ENCODE measurements at regions not wholly inside any gene's neighbourhood (a gene's known extent, or its start where the extent isn't known, plus 50 kb on each side); places are given as distances from the start of the nearest gene placed in this dataset.
A peak's percentile ranks its signal among the peaks of the same experiment; 100 is the strongest.

- DNase-seq = peak; percentile 53
Measured at GRCh38 chr9:13431222-13431536, 151.7 kb upstream of the MPDZ start.

GRCh38 chr9:13430368-13431221 is 151.1 kb upstream of the MPDZ start:
- DNase-seq = no peak

DNA sequence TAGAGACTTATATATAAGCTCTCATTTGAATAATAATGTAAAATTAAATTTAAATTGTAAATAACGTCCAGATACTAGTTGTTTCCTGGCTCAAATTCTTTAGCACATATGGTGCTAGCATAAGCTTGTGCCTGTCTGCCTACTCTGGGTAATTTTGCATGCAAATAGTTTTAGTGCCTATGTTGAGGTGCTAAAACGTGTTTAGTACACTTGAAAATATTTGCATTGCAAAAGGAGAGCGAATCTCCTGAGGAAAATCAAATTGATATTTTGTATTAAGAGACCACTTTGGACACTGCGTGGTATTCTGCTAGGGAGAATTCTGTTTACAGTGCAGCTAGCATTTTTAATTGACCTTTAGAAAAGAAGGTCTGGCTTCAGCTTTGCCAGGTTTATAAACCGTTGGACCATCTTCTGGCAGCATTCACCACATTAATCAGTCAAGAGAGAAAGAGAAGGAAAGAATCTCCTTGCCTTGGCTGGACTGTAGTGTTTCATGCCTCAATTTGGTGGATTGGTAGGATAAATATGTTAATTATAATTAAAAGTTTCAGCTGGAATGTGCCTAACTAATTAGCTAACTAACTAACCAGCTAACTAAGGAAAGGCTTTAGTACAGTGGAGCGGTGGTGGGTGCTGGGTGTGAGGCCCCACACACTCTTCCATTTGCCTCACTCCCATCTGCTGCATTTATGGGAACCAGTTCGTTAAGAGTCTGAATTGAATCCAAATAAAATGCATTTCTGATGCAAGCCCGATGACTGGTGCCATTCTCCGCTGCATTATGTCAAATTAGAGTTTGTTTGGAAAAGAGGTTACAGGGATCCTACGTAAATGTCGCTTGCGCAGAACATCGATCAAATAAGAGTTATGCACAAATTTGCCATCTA is 150.1 kb upstream of the MPDZ start:
- DNase-seq = no peak

DNA sequence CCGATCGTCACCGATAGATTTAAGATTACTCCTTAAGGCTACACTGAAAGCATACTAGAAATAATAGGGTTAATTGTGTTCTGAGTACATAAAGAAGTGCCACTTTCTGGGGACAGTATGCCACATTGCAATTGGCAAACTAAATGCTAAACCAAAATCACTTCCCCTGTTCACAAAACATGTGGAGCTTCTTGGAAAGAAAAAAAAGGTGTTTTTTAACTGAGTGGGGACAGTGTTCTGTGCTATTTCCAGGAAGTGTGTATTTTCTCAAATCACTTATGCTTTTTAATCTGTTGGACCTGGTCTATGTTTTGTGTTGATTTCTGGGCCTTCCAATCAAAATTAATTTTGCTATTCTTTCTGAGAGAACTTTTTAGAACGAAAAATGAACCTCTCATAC is 149.3 kb upstream of the MPDZ start:
- DNase-seq = no peak

- no peak for DNase-seq
Measured at GRCh38 chr9:13427587-13427986, 148.1 kb upstream of the MPDZ start.

GRCh38 chr9:13426606-13427005 is 147.1 kb upstream of the MPDZ start:
- DNase-seq = no peak

DNA sequence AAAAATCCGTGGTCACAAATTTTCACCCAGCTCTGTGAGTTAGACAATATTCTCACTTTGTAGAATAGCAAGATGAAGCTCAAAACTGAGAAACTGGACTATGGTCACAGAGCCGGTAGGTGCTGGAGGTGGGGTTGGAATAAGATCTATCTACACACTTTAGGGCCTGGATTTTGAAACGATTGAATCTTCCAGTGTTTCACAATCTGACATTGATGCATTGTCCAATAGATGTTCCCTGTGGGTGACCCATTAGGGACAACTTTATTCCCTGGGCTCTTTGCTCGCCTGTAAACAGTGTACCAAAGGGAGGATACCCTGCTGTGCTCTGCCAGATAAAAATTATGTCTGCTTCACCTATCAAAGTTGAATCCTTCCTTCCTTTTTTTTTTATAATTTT is 145.4 kb upstream of the MPDZ start:
- no peak for DNase-seq

GRCh38 chr9:13424204-13424603 is 144.7 kb upstream of the MPDZ start:
- DNase-seq = no peak

GRCh38 chr9:13414349-13414748 is 134.9 kb upstream of the MPDZ start:
- DNase-seq = no peak

GRCh38 chr9:13412331-13412730 is 132.8 kb upstream of the MPDZ start:
- DNase-seq = peak; percentile 33

DNA sequence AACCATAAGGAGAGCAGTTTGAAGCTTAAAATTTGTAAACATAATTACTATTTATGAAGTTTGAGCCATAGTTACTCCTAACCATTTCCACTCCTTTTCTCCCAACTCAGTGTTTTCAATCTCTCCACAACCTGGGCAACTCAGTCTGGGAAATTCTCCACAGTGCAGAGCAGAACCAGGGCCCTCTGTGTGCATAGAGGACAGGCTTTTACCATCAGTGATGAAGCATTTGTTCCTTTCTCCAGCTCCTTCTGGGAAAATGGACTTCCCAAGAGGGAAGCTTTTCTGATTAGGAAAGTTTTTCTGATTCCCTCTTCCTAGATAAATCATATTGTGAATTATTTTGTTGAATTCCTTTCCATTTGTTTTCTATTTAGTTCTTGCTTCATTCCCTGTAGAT is 132.3 kb upstream of the MPDZ start:
- no peak for DNase-seq

GRCh38 chr9:13410566-13411031 is 131.1 kb upstream of the MPDZ start:
- no peak for DNase-seq

GRCh38 chr9:13397661-13398060 is 118.2 kb upstream of the MPDZ start:
- no peak for DNase-seq

GRCh38 chr9:13397220-13397619 is 117.7 kb upstream of the MPDZ start:
- DNase-seq = no peak

- no peak for DNase-seq
Measured at GRCh38 chr9:13396418-13396817, 116.9 kb upstream of the MPDZ start.

GRCh38 chr9:13395156-13395555 is 115.7 kb upstream of the MPDZ start:
- no peak for DNase-seq

- no peak for DNase-seq
Measured at GRCh38 chr9:13388157-13388556, 108.7 kb upstream of the MPDZ start.

GRCh38 chr9:13387734-13388067 is 108.2 kb upstream of the MPDZ start:
- DNase-seq = no peak

DNA sequence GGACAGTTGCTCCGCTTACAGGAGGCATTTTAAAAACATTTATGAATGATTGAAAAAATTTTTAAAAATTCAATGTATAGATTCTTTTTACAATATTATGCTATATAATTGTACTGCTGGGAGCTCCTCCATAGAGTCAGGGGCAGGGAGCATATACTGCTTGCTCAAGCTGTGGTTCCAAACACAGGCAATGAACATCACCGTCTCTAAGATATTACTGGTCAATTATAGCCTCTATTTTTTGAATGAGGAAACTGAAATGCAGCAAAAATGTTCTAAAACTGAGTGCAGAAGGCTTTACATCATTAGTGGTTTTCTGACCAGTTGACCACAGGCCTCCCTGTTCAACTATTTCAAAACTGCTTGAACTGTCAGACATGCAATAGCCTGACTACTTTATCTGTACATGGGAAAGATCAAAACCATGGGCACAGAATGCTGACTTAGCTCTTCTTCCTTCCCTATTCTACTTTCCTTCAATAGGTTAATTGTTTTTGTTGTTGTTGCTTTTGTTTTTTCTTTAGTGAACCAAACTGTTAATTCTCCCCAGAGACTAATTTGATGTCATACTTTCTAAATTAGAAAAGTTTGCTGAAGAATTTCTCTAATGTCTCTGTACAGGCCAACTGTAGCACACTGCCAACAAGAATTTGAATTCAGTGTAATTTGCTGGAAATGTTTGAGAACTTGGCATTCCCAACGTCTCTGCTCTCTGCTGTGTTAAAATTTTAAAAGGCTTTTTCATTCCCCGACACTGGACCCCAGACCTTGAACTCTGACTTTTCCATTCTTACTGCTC is 107.6 kb upstream of the MPDZ start:
- DNase-seq = no peak

DNA sequence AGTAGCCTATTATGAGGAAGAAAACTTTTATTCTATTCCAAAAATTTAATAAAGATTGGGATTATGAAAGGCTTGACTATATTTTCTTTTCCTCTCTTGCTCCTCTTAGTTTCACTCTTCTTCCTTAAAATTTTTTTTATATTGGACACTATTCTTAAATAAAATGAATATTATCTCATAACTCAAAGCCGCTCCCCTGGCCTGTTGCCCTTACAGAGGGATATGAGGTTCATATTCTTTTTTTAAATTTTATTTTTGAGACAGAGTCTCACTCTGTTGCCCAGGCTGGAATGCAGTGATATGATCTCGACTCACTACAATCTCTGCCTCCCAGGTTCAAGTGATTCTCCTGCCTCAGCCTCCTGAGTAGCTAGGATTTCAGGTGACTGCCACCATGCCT is 106.8 kb upstream of the MPDZ start:
- no peak for DNase-seq

GRCh38 chr9:13383855-13384254 is 104.4 kb upstream of the MPDZ start:
- DNase-seq = no peak

DNA sequence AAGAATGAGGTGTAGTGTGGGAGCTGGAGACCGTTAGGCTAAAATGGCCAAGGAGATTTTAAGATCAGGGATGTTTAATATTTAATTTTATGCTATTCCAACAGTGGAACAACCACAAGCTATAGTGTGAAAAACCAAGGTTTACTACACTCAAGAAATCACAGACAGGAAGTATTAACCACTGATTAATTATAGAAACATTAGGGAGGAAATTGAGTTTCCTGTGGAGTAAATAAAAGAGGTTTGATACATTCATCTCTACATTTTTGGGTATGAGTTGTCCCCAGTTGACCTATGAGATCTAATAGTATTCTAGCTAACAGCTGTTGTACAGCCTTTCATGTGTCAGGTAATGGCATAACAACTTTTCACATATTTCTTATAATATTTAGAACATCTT is 103.7 kb upstream of the MPDZ start:
- DNase-seq = no peak

DNA sequence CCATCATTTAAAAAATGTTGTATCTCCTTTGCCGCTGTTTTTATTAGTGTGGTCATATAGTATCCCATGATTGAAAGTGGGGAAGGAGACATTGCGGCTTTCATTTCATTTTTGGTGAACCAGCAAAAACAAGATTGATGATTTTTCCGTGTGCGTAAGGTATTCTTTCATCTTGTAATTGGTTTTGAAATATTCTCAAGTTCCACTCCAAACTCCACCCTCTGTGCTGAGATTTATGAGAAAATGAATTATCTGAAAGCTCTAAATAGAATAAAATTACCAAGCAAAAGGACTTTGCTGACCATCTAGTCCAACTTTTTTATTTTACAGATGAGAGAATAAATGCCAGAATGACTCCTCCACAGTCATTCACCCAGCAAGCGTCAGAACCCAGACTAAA is 103.1 kb upstream of the MPDZ start:
- no peak for DNase-seq
